Liver (tissue), 8 donors: ENCODE measurements at regions not wholly inside any gene's neighbourhood (a gene's known extent, or its start where the extent isn't known, plus 50 kb on each side); places are given as distances from the start of the nearest gene placed in this dataset.

ENCODE experiments used
- DNase-seq: peaks from one replicate; pipeline ENCODE4 v3.0.0-alpha.2; 2017; ENCODE audit warnings: low spot score
- H3K27ac ChIP-seq, 2 donors: one replicate each; pipeline ENCODE4 v1.7.0; 2013; ENCODE audit warnings: inconsistent platforms in 2 of 2, low read length in 2 of 2, control low read depth in 1 of 2, low read depth in 1 of 2, mild to moderate bottlenecking in 1 of 2
- H3K27me3 ChIP-seq, 4 donors: one replicate each; pipeline versions ENCODE4 v1.6.1 to v1.7.0; 2013; ENCODE audit warnings: low read length in 3 of 4, inconsistent platforms in 1 of 4, mild to moderate bottlenecking in 1 of 4, moderate library complexity in 1 of 4; ENCODE audit not compliant: control insufficient read depth in 4 of 4, insufficient read depth in 4 of 4
- H3K36me3 ChIP-seq, 4 donors: one replicate each; pipeline versions ENCODE4 v1.6.1 to v1.7.0; 2013; ENCODE audit warnings: low read length in 3 of 4, mild to moderate bottlenecking in 3 of 4, low read depth in 1 of 4, moderate library complexity in 1 of 4; ENCODE audit not compliant: control insufficient read depth in 4 of 4, insufficient read depth in 3 of 4
- H3K4me1 ChIP-seq, 4 donors: one replicate each; pipeline versions ENCODE4 v1.6.1 to v1.7.0; 2013; ENCODE audit warnings: low read length in 3 of 4, mild to moderate bottlenecking in 3 of 4, moderate library complexity in 1 of 4; ENCODE audit not compliant: control insufficient read depth in 4 of 4, insufficient read depth in 4 of 4
- H3K4me3 ChIP-seq, 3 donors: one replicate each; pipeline versions ENCODE4 v1.6.1 to v1.7.0; 2013; ENCODE audit warnings: low read length in 3 of 3, control low read depth in 1 of 3, low read depth in 1 of 3, mild to moderate bottlenecking in 1 of 3
- H3K9ac ChIP-seq, 2 donors: one replicate each; pipeline ENCODE4 v1.7.0; 2013; ENCODE audit warnings: low read length in 2 of 2, mild to moderate bottlenecking in 2 of 2, moderate library complexity in 2 of 2, control low read depth in 1 of 2, low read depth in 1 of 2
- H3K9me3 ChIP-seq, 4 donors: one replicate each; pipeline versions ENCODE4 v1.6.1 to v1.7.0; 2013; ENCODE audit warnings: low read length in 3 of 4; ENCODE audit not compliant: control insufficient read depth in 4 of 4
- CTCF ChIP-seq: fragments of 150-350 bp; IDR thresholded peaks from 2 replicates; pipeline ENCODE4 v1.5.1; 2017; ENCODE audit warnings: improper control_type of control experiment, low read depth, low read length; ENCODE audit not compliant: missing input control
- EGR1 ChIP-seq, 2 donors: IDR thresholded peaks; 2 replicates each; pipeline ENCODE4 v1.6.1; 2016 to 2018; ENCODE audit warnings: antibody characterized with exemption in 2 of 2, low read depth in 2 of 2
- FOXA1 ChIP-seq: IDR thresholded peaks from 2 replicates; pipeline ENCODE4 v1.6.1; 2016; ENCODE audit warnings: antibody characterized with exemption
- FOXA2 ChIP-seq: IDR thresholded peaks from 2 replicates; pipeline ENCODE4 v1.6.1; 2016; ENCODE audit warnings: antibody characterized with exemption
- GABPA ChIP-seq, 2 donors: IDR thresholded peaks in 1 of 2; conservative IDR thresholded peaks in 1 of 2; 2 replicates each; pipeline ENCODE4 v1.6.1; 2016; ENCODE audit warnings: antibody characterized with exemption in 2 of 2, mild to moderate bottlenecking in 1 of 2, moderate library complexity in 1 of 2
- HNF4A ChIP-seq, 2 donors: conservative IDR thresholded peaks; 2 replicates each; pipeline ENCODE4 v1.6.1; 2016; ENCODE audit warnings: antibody characterized with exemption in 2 of 2, mild to moderate bottlenecking in 2 of 2
- JUND ChIP-seq, 2 donors: IDR thresholded peaks; 2 replicates each; pipeline ENCODE4 v1.6.1; 2016; ENCODE audit warnings: antibody characterized with exemption in 2 of 2
- MAX ChIP-seq: IDR thresholded peaks from 2 replicates; pipeline ENCODE4 v1.6.1; 2016; ENCODE audit warnings: antibody characterized with exemption
- NR2F2 ChIP-seq: IDR thresholded peaks from 2 replicates; pipeline ENCODE4 v1.6.1; 2016; ENCODE audit warnings: antibody characterized with exemption
- RXRA ChIP-seq, 2 donors: IDR thresholded peaks; 2 replicates each; pipeline ENCODE4 v1.6.1; 2017 to 2018; ENCODE audit warnings: antibody characterized with exemption in 2 of 2, mild to moderate bottlenecking in 1 of 2
- SP1 ChIP-seq: IDR thresholded peaks from 2 replicates; pipeline ENCODE4 v1.6.1; 2018; ENCODE audit warnings: antibody characterized with exemption, mild to moderate bottlenecking
- TAF1 ChIP-seq: conservative IDR thresholded peaks from 2 replicates; pipeline ENCODE4 v1.6.1; 2016; ENCODE audit warnings: antibody characterized with exemption, mild to moderate bottlenecking
- YY1 ChIP-seq: IDR thresholded peaks from 2 replicates; pipeline ENCODE4 v1.6.1; 2016; ENCODE audit warnings: antibody characterized with exemption, mild to moderate bottlenecking
- ZBTB33 ChIP-seq: IDR thresholded peaks from 2 replicates; pipeline ENCODE4 v1.6.1; 2016; ENCODE audit warnings: antibody characterized with exemption
- WGBS: extraction: QIAGEN DNeasy Blood & Tissue Kit; methylation state at CpG from one replicate; pipeline ENCODE4 v1.1.7; 2013; 5-methylcytosine and 5-hydroxymethylcytosine counted together
- TF ChIP-seq, protein P1 (sequence below): IDR thresholded peaks from 2 replicates; pipeline ENCODE4 v1.6.1; 2016; ENCODE audit warnings: antibody characterized with exemption, mild to moderate bottlenecking
- TF ChIP-seq, protein P2 (sequence below): IDR thresholded peaks from 2 replicates; pipeline ENCODE4 v1.6.1; 2016; ENCODE audit warnings: antibody characterized with exemption
- donor health status: healthy.
- donor health status: healthy.
- donor health status: healthy.
- donor health status: healthy.
- donor health status: healthy.

DNA sequence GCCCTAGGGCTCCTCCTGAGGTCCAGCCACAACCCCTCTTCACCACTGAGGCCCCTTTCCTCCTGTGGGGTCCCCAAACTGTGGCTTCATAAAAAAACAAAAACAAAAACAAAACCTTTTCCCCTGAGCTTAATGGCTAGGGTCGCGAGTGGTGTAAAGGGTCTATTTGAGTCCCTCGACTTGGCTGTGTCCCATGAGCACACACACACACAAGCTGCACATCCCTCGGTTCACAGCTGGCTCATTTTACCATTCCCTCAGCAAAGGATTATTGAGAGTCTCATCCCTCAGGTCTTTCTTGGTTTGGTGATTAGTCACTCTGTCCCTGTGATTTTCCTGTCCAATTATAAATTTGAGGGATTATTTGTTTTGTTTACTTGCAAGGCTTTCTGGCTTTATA lies 206.1 kb upstream of the SASH1 start (continued):
- TF ChIP-seq, protein P1, sequence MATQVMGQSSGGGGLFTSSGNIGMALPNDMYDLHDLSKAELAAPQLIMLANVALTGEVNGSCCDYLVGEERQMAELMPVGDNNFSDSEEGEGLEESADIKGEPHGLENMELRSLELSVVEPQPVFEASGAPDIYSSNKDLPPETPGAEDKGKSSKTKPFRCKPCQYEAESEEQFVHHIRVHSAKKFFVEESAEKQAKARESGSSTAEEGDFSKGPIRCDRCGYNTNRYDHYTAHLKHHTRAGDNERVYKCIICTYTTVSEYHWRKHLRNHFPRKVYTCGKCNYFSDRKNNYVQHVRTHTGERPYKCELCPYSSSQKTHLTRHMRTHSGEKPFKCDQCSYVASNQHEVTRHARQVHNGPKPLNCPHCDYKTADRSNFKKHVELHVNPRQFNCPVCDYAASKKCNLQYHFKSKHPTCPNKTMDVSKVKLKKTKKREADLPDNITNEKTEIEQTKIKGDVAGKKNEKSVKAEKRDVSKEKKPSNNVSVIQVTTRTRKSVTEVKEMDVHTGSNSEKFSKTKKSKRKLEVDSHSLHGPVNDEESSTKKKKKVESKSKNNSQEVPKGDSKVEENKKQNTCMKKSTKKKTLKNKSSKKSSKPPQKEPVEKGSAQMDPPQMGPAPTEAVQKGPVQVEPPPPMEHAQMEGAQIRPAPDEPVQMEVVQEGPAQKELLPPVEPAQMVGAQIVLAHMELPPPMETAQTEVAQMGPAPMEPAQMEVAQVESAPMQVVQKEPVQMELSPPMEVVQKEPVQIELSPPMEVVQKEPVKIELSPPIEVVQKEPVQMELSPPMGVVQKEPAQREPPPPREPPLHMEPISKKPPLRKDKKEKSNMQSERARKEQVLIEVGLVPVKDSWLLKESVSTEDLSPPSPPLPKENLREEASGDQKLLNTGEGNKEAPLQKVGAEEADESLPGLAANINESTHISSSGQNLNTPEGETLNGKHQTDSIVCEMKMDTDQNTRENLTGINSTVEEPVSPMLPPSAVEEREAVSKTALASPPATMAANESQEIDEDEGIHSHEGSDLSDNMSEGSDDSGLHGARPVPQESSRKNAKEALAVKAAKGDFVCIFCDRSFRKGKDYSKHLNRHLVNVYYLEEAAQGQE, result no peak
- TF ChIP-seq NR2F2 (no peak), SP1 (no peak), FOXA1 (no peak)

GRCh38 chr6:148137652-148138051 lies 205.0 kb upstream of the SASH1 start:
- H3K36me3 ChIP-seq, result no peaks in the 10 kb centered on the region
- no peak overlapping the region for H3K4me3 ChIP-seq
- H3K4me1 ChIP-seq, result no peaks in the 10 kb centered on the region
- peaks cover 0 to 4% (median 0%) of the 10 kb centered on the region in 4 donors for H3K9me3 ChIP-seq
- no peaks in the 10 kb centered on the region for H3K27me3 ChIP-seq
- no peak overlapping the region for H3K9ac ChIP-seq
- no peak overlapping the region for H3K27ac ChIP-seq
- TF ChIP-seq JUND (IDR thresholded peaks at IDR 0.05), result no peak
- no peak for TF ChIP-seq ZBTB33
- TF ChIP-seq FOXA2, result no peak
- TF ChIP-seq, protein P2, sequence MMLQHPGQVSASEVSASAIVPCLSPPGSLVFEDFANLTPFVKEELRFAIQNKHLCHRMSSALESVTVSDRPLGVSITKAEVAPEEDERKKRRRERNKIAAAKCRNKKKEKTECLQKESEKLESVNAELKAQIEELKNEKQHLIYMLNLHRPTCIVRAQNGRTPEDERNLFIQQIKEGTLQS, result no peak
- no peak for TF ChIP-seq SP1
- TF ChIP-seq MAX, result no peak
- TF ChIP-seq YY1, result no peak
- TF ChIP-seq TAF1, result no peak
- no peak for TF ChIP-seq NR2F2
- no peak for TF ChIP-seq RXRA (IDR thresholded peaks at IDR 0.05)
- no peak for TF ChIP-seq EGR1 (IDR thresholded peaks at IDR 0.05; ENCODE audit: low read depth in 2 of 2)
- TF ChIP-seq GABPA (IDR thresholded peaks at IDR 0.05 in 1 of 2, conservative IDR thresholded peaks at IDR 0.05 in 1 of 2), result no peak
- TF ChIP-seq CTCF, result no peak
- no peak for TF ChIP-seq HNF4A (conservative IDR thresholded peaks at IDR 0.05)
- no peak for DNase-seq
- 89% methylated on average over 1 of the region's 1 CpG for WGBS
